Stimulated activated CD8-positive, alpha-beta memory T cell treated with anti-CD3 and anti-CD28 coated beads, Interleukin-4, amount 100 ng/mL, for 48 hours (primary cell): ENCODE measurements at regions not wholly inside any gene's neighbourhood (a gene's known extent, or its start where the extent isn't known, plus 50 kb on each side); places are given as distances from the start of the nearest gene placed in this dataset.
"Not testable (repeated sequence)": the region's sequence is repeated elsewhere in the genome, so short reads cannot be mapped to it uniquely, and the experiment has no call there.

ENCODE experiments used
- DNase-seq: peaks from one replicate; pipeline ENCODE4 v3.0.0-alpha.2; 2020

GRCh38 chr2:5594249-5594695 lies 97.9 kb upstream of the SOX11 start:
- DNase-seq: no peak

- no peak for DNase-seq
Measured at GRCh38 chr2:5596868-5597267, 95.3 kb upstream of the SOX11 start.

GRCh38 chr2:5598156-5598555 lies 94.0 kb upstream of the SOX11 start:
- no peak for DNase-seq

GRCh38 chr2:5609201-5609600 lies 83.0 kb upstream of the SOX11 start:
- DNase-seq: no peak

- DNase-seq: no peak
Measured at GRCh38 chr2:5612666-5613065, 79.5 kb upstream of the SOX11 start.

- no peak for DNase-seq
Measured at GRCh38 chr2:5616019-5616418, 76.2 kb upstream of the SOX11 start.

GRCh38 chr2:5617358-5617757 lies 74.8 kb upstream of the SOX11 start:
- DNase-seq: no peak

- DNase-seq: no peak
Measured at GRCh38 chr2:5617796-5618195, 74.4 kb upstream of the SOX11 start.

- DNase-seq: no peak
Measured at GRCh38 chr2:5618271-5618670, 73.9 kb upstream of the SOX11 start.

GRCh38 chr2:5625556-5626065 lies 66.6 kb upstream of the SOX11 start:
- not testable (repeated sequence) for DNase-seq

- not testable (repeated sequence) for DNase-seq
Measured at GRCh38 chr2:5628484-5628883, 63.7 kb upstream of the SOX11 start.

- not testable (repeated sequence) for DNase-seq
Measured at GRCh38 chr2:5629510-5629909, 62.7 kb upstream of the SOX11 start.

- DNase-seq: not testable (repeated sequence)
Measured at GRCh38 chr2:5637051-5637450, 55.1 kb upstream of the SOX11 start.
